Neuronal stem cell (in vitro differentiated cells): ENCODE measurements at regions not wholly inside any gene's neighbourhood (a gene's known extent, or its start where the extent isn't known, plus 50 kb on each side); places are given as distances from the start of the nearest gene placed in this dataset.
"Not testable (repeated sequence)": the region's sequence is repeated elsewhere in the genome, so short reads cannot be mapped to it uniquely, and the experiment has no call there.

Experiments used
- DNase-seq: peaks from one replicate; pipeline ENCODE4 v3.0.0-alpha.2; 2013; ENCODE audit warnings: low spot score
- H2AFZ ChIP-seq: one replicate; pipeline ENCODE4 v1.6.1; 2013; ENCODE audit warnings: mild to moderate bottlenecking, low read length, inconsistent platforms
- H2AK5ac ChIP-seq: 2 replicates; pipeline ENCODE4 v1.6.1; 2013; ENCODE audit warnings: low read depth, mild to moderate bottlenecking, inconsistent platforms, low read length, moderate library complexity, mixed read lengths
- H2BK120ac ChIP-seq: 2 replicates; pipeline ENCODE4 v1.6.1; 2013; ENCODE audit warnings: low read depth, mild to moderate bottlenecking, inconsistent platforms, low read length, moderate library complexity, mixed read lengths
- H2BK12ac ChIP-seq: one replicate; pipeline ENCODE4 v1.6.1; 2013; ENCODE audit warnings: low read length, inconsistent platforms
- H2BK15ac ChIP-seq: 2 replicates; pipeline ENCODE4 v1.6.1; 2013; ENCODE audit warnings: mild to moderate bottlenecking, low read length, inconsistent platforms, mixed read lengths
- H2BK5ac ChIP-seq: one replicate; pipeline ENCODE4 v1.6.1; 2013; ENCODE audit warnings: inconsistent platforms, mild to moderate bottlenecking, low read length, moderate library complexity
- H3K14ac ChIP-seq: one replicate; pipeline ENCODE4 v1.6.1; 2013; ENCODE audit warnings: low read length, inconsistent platforms
- H3K18ac ChIP-seq: 2 replicates; pipeline ENCODE4 v1.6.1; 2013; ENCODE audit warnings: low read length, inconsistent platforms
- H3K23ac ChIP-seq: 2 replicates; pipeline ENCODE4 v1.6.1; 2013; ENCODE audit warnings: low read depth, mild to moderate bottlenecking, mixed read lengths, low read length, inconsistent platforms; ENCODE audit not compliant: poor library complexity
- H3K27ac ChIP-seq: replicated peaks from 3 replicates; pipeline ENCODE4 v1.5.1; 2013; ENCODE audit warnings: low read length, inconsistent platforms
- H3K27me3 ChIP-seq, 3 experiments: 2 replicates each; pipeline ENCODE4 v1.6.1; 2013; ENCODE audit warnings: low read length in 3 of 3, mild to moderate bottlenecking in 2 of 3, inconsistent platforms in 1 of 3, low read depth in 1 of 3, mixed read lengths in 1 of 3, moderate library complexity in 1 of 3; ENCODE audit not compliant: control insufficient read depth in 3 of 3, insufficient read depth in 3 of 3
- H3K36me3 ChIP-seq, 2 donors: replicated peaks in 1 of 2; 2 replicates each; pipeline ENCODE4 v1.6.1; 2013; ENCODE audit warnings: low read length in 2 of 2; ENCODE audit not compliant: control insufficient read depth in 2 of 2, insufficient read depth in 2 of 2
- H3K4ac ChIP-seq: 2 replicates; pipeline ENCODE4 v1.6.1; 2013; ENCODE audit warnings: inconsistent platforms, mild to moderate bottlenecking, low read length, moderate library complexity
- H3K4me1 ChIP-seq, 2 donors: 1 replicate in 1 of 2; 2 replicates in 1 of 2; pipeline ENCODE4 v1.6.1; 2013; ENCODE audit warnings: low read length in 2 of 2, low read depth in 1 of 2; ENCODE audit not compliant: control insufficient read depth in 2 of 2, insufficient read depth in 1 of 2
- H3K4me2 ChIP-seq: one replicate; pipeline ENCODE4 v1.6.1; 2013; ENCODE audit warnings: mild to moderate bottlenecking, low read length, inconsistent platforms; ENCODE audit not compliant: insufficient read depth, poor library complexity, severe bottlenecking
- H3K4me3 ChIP-seq, 2 donors: 2 replicates each; pipeline ENCODE4 v1.5.1; 2013; ENCODE audit warnings: low read length in 2 of 2, mild to moderate bottlenecking in 2 of 2, inconsistent platforms in 1 of 2, moderate library complexity in 1 of 2
- H3K79me1 ChIP-seq: one replicate; pipeline ENCODE4 v1.6.1; 2013; ENCODE audit warnings: low read depth, mild to moderate bottlenecking, inconsistent platforms, low read length, moderate library complexity
- H3K9ac ChIP-seq: one replicate; pipeline ENCODE4 v1.6.1; 2013; ENCODE audit warnings: mild to moderate bottlenecking, low read depth, low read length, inconsistent platforms; ENCODE audit not compliant: poor library complexity
- H3K9me3 ChIP-seq, 2 donors: replicated peaks in 1 of 2; 2 replicates each; pipeline versions ENCODE3 to v1.6.1; 2013; ENCODE audit warnings: low read length in 2 of 2, mild to moderate bottlenecking in 2 of 2, inconsistent platforms in 1 of 2, low read depth in 1 of 2, mixed read lengths in 1 of 2, moderate library complexity in 1 of 2; ENCODE audit not compliant: control insufficient read depth in 2 of 2, insufficient read depth in 1 of 2
- H4K8ac ChIP-seq: one replicate; pipeline ENCODE4 v1.6.1; 2013; ENCODE audit warnings: low read depth, mild to moderate bottlenecking, inconsistent platforms, low read length, moderate library complexity
- H4K91ac ChIP-seq: one replicate; pipeline ENCODE4 v1.6.1; 2013; ENCODE audit warnings: low read length, low read depth, mild to moderate bottlenecking, inconsistent platforms; ENCODE audit not compliant: poor library complexity
- WGBS, 2 donors: extraction: QIAGEN DNeasy Blood & Tissue Kit; methylation state at CpG; one replicate each; pipeline ENCODE4 v1.1.7; 2013; ENCODE audit warnings: missing lambda C conversion rate in 2 of 2, mixed read lengths in 1 of 2; ENCODE audit not compliant: insufficient read length in 2 of 2, insufficient replicate concordance in 1 of 2; ENCODE audit errors: extremely low coverage in 2 of 2; 5-methylcytosine and 5-hydroxymethylcytosine counted together

DNA sequence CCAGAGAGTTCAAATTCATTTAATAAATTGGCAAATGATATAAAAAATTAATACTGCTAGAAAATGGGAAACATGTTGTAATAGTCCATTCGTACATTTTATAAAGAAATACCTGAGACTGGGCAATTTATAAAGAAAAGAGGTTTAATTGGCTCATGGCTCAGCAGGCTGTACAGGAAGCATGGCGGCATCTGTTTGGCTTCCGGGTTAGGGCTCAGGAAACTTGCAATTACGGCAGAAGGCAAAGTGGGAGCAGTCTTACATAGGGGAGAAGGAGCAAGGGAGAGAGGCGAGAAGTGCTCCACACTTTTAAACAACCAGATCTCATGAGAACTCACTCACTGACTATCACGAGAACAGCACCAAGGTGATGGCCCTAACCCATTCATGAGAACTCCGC, 512.0 kb downstream of the DACH1 start:
- Histone ChIP-seq H3K4me2 (no peak overlapping the region), H3K9me3 (no peaks in the 10 kb centered on the region), H2AK5ac (no peak overlapping the region), H3K23ac (no peak overlapping the region), H2BK120ac (no peak overlapping the region), H2AFZ (no peak overlapping the region), H3K27ac (no peak overlapping the region), H3K4me1 (no peaks in the 10 kb centered on the region), H3K27me3 (no peaks in the 10 kb centered on the region), H3K18ac (no peak overlapping the region), H3K4me3 (no peak overlapping the region), H2BK15ac (no peak overlapping the region), H3K36me3 (no peaks in the 10 kb centered on the region), H2BK12ac (no peak overlapping the region), H4K91ac (no peak overlapping the region), H3K4ac (no peak overlapping the region), H2BK5ac (no peak overlapping the region), H3K14ac (no peak overlapping the region), H3K9ac (no peak overlapping the region), H3K79me1 (no peaks in the 10 kb centered on the region), H4K8ac (no peak overlapping the region)
- no CpG with 5 or more reads among the region's 7 CpGs for WGBS, 2 donors
- no peak for DNase-seq

GRCh38 chr13:71350886-71351285, 516.1 kb downstream of the DACH1 start:
- Histone ChIP-seq H3K4ac (no peak overlapping the region), H3K14ac (no peak overlapping the region), H3K36me3 (no peaks in the 10 kb centered on the region), H3K4me1 (no peaks in the 10 kb centered on the region), H2BK15ac (no peak overlapping the region), H3K18ac (no peak overlapping the region), H2BK12ac (no peak overlapping the region), H3K23ac (no peak overlapping the region), H3K4me2 (no peak overlapping the region), H3K27ac (no peak overlapping the region), H3K4me3 (no peak overlapping the region), H3K27me3 (no peaks in the 10 kb centered on the region), H2AK5ac (no peak overlapping the region), H2BK120ac (no peak overlapping the region), H2AFZ (no peak overlapping the region), H4K8ac (no peak overlapping the region), H4K91ac (no peak overlapping the region), H2BK5ac (no peak overlapping the region), H3K9me3 (no peaks in the 10 kb centered on the region), H3K9ac (no peak overlapping the region), H3K79me1 (no peaks in the 10 kb centered on the region)
- no CpG with 5 or more reads among the region's 2 CpGs for WGBS, 2 donors
- DNase-seq: no peak

- not testable (repeated sequence) for H3K27me3 ChIP-seq, H3K9me3 ChIP-seq, H3K4me1 ChIP-seq, H3K27ac ChIP-seq, H4K91ac ChIP-seq, H2BK120ac ChIP-seq, H4K8ac ChIP-seq, H2AFZ ChIP-seq, H2BK12ac ChIP-seq, H3K36me3 ChIP-seq, H3K18ac ChIP-seq, H3K79me1 ChIP-seq, H3K4me2 ChIP-seq, H2AK5ac ChIP-seq, H2BK5ac ChIP-seq, H3K14ac ChIP-seq, H3K9ac ChIP-seq, H2BK15ac ChIP-seq, DNase-seq, H3K4ac ChIP-seq, H3K23ac ChIP-seq, H3K4me3 ChIP-seq
- no CpG with 5 or more reads among the region's 4 CpGs for WGBS, 2 donors
Measured at GRCh38 chr13:71345856-71346255, 521.1 kb downstream of the DACH1 start.

DNA sequence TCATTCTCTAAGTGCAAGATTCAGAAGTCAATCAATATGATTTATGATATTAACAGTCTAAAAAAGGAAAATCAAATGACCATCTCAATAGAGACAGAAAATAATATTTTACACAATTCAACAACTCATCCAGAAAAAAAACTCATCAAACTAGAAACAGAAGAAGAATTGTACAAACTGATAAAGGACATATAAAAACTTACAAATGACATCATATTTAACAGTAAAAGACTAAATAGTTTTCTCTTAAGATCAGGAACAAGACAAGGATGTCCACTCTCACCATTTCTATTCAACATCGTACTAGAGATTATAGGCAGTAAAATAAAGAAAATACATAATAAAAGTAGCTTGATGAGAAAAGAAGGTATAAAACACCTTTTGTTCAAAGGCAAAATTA, 527.3 kb downstream of the DACH1 start:
- H3K27me3 ChIP-seq: no peaks in the 10 kb centered on the region
- H3K18ac ChIP-seq: no peak overlapping the region
- H3K79me1 ChIP-seq: no peaks in the 10 kb centered on the region
- H3K14ac ChIP-seq: no peak overlapping the region
- H2AK5ac ChIP-seq: no peak overlapping the region
- H3K4me3 ChIP-seq: no peak overlapping the region
- no peak overlapping the region for H4K91ac ChIP-seq
- no peak overlapping the region for H2BK15ac ChIP-seq
- no peak overlapping the region for H3K4me2 ChIP-seq
- no peaks in the 10 kb centered on the region for H3K9me3 ChIP-seq
- no peak overlapping the region for H2AFZ ChIP-seq
- no peaks in the 10 kb centered on the region for H3K4me1 ChIP-seq
- no peak for DNase-seq
- H3K9ac ChIP-seq: no peak overlapping the region
- H2BK5ac ChIP-seq: no peak overlapping the region
- no peak overlapping the region for H4K8ac ChIP-seq
- H3K36me3 ChIP-seq: no peaks in the 10 kb centered on the region
- no peak overlapping the region for H3K4ac ChIP-seq
- no peak overlapping the region for H3K23ac ChIP-seq
- WGBS, 2 donors: no CpG with 5 or more reads among the region's 1 CpG
- no peak overlapping the region for H2BK12ac ChIP-seq
- no peak overlapping the region for H3K27ac ChIP-seq
- no peak overlapping the region for H2BK120ac ChIP-seq
